HL-60 (cell line): ENCODE measurements at regions not wholly inside any gene's neighbourhood (a gene's known extent, or its start where the extent isn't known, plus 50 kb on each side); places are given as distances from the start of the nearest gene placed in this dataset.

Source experiments
- DNase-seq, 2 experiments: peaks; one replicate each; pipeline ENCODE4 v3.0.0-alpha.2; 2010 to 2020; ENCODE audit warnings: low read depth in 1 of 2, low spot score in 1 of 2
- H3K27ac ChIP-seq: fragments of 250-450 bp; sonication (Bioruptor Pico); replicated peaks from 2 replicates; pipeline ENCODE4 v1.5.1; 2020; ENCODE audit warnings: mild to moderate bottlenecking, moderate library complexity
- H3K27me3 ChIP-seq: fragments of 250-450 bp; sonication (Bioruptor Pico); 2 replicates; pipeline ENCODE4 v1.5.1; 2021; ENCODE audit warnings: mild to moderate bottlenecking, moderate library complexity; ENCODE audit not compliant: insufficient read depth, poor library complexity, severe bottlenecking
- H3K4me3 ChIP-seq: replicated peaks from 2 replicates; pipeline ENCODE4 v1.5.1; 2011; ENCODE audit warnings: mild to moderate bottlenecking, control low read depth, low read length; ENCODE audit not compliant: insufficient read depth
- CTCF ChIP-seq: IDR thresholded peaks from one replicate; pipeline ENCODE4 v1.5.1; 2011; ENCODE audit warnings: low read length, control low read depth, inconsistent platforms; ENCODE audit not compliant: insufficient read depth
- GABPA ChIP-seq: IDR thresholded peaks from 2 replicates; pipeline ENCODE4 v1.6.1; 2012; ENCODE audit warnings: low read depth
- POLR2AphosphoS5 ChIP-seq: IDR thresholded peaks from 2 replicates; pipeline ENCODE4 v1.6.1; 2012; ENCODE audit warnings: low read depth
- SPI1 ChIP-seq: IDR thresholded peaks from 2 replicates; pipeline ENCODE4 v1.6.1; 2012; ENCODE audit warnings: low read depth, mild to moderate bottlenecking, borderline replicate concordance
- TF ChIP-seq, protein P1 (sequence below): IDR thresholded peaks from 2 replicates; pipeline ENCODE4 v1.6.1; 2012; ENCODE audit warnings: low read depth; ENCODE audit not compliant: insufficient replicate concordance

- H3K27me3 ChIP-seq, result no peaks in the 10 kb centered on the region
- TF ChIP-seq SPI1, result no peak
- TF ChIP-seq POLR2AphosphoS5, result no peak
- TF ChIP-seq GABPA, result no peak
- TF ChIP-seq, protein P1, sequence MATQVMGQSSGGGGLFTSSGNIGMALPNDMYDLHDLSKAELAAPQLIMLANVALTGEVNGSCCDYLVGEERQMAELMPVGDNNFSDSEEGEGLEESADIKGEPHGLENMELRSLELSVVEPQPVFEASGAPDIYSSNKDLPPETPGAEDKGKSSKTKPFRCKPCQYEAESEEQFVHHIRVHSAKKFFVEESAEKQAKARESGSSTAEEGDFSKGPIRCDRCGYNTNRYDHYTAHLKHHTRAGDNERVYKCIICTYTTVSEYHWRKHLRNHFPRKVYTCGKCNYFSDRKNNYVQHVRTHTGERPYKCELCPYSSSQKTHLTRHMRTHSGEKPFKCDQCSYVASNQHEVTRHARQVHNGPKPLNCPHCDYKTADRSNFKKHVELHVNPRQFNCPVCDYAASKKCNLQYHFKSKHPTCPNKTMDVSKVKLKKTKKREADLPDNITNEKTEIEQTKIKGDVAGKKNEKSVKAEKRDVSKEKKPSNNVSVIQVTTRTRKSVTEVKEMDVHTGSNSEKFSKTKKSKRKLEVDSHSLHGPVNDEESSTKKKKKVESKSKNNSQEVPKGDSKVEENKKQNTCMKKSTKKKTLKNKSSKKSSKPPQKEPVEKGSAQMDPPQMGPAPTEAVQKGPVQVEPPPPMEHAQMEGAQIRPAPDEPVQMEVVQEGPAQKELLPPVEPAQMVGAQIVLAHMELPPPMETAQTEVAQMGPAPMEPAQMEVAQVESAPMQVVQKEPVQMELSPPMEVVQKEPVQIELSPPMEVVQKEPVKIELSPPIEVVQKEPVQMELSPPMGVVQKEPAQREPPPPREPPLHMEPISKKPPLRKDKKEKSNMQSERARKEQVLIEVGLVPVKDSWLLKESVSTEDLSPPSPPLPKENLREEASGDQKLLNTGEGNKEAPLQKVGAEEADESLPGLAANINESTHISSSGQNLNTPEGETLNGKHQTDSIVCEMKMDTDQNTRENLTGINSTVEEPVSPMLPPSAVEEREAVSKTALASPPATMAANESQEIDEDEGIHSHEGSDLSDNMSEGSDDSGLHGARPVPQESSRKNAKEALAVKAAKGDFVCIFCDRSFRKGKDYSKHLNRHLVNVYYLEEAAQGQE, result no peak
- TF ChIP-seq CTCF, result no peak
- no peak overlapping the region for H3K27ac ChIP-seq
- H3K4me3 ChIP-seq, result no peak overlapping the region
- DNase-seq, result no peak
Measured at GRCh38 chr11:71062199-71062598, 190.2 kb downstream of the SHANK2 start.

DNA sequence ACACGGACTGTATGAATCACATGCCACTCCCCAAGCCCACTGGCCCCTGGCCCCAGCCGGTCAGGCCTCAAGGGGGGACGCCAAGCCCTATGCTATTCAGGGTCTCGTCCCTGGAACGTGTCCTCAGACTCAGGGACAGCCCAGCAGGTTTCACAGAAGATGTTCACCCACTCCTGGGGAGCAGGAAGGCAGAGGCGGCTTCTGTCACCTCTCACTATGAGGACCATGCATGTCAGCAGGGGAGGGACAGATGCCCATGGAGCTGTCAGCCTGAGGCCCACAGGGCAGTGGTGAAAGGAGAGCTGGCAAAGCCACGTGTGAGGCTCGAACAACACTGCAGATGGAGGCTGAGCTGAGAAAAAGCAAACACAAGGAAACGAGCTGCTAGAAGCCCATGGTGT lies 192.0 kb downstream of the SHANK2 start:
- Histone ChIP-seq H3K27me3 (no peaks in the 10 kb centered on the region), H3K27ac (no peak overlapping the region), H3K4me3 (no peak overlapping the region)
- TF ChIP-seq SPI1 (no peak), POLR2AphosphoS5 (no peak), CTCF (no peak), GABPA (no peak)
- TF ChIP-seq, protein P1, result no peak
- no peak for DNase-seq

GRCh38 chr11:71059662-71060061 lies 192.7 kb downstream of the SHANK2 start:
- no peak for DNase-seq
- TF ChIP-seq, protein P1, result no peak
- no peak for TF ChIP-seq POLR2AphosphoS5
- no peak for TF ChIP-seq GABPA
- no peak for TF ChIP-seq CTCF
- TF ChIP-seq SPI1, result no peak
- Histone ChIP-seq H3K27me3 (no peaks in the 10 kb centered on the region), H3K27ac (no peak overlapping the region), H3K4me3 (no peak overlapping the region)
